ENCODE measurements at regions not wholly inside any gene's neighbourhood (a gene's known extent, or its start where the extent isn't known, plus 50 kb on each side); places are given as distances from the start of the nearest gene placed in this dataset.
A peak's percentile ranks its signal among the peaks of the same experiment; 100 is the strongest.
"Not testable (repeated sequence)": the region's sequence is repeated elsewhere in the genome, so short reads cannot be mapped to it uniquely, and the experiment has no call there.

- no peaks in the 10 kb centered on the region for H3K27me3 ChIP-seq (ENCODE audit: insufficient read depth, insufficient read length)
- peak; percentile 8 for DNase-seq (ENCODE audit: low read depth, low spot score)
- no peaks in the 10 kb centered on the region for H3K4me1 ChIP-seq (ENCODE audit: insufficient read depth, insufficient read length)
- peaks cover 17% of the 10 kb centered on the region; the same call in 1 of the 2 replicates for H3K9me3 ChIP-seq (ENCODE audit: insufficient read depth, low read length)
- no peak overlapping the region for H3K9ac ChIP-seq (ENCODE audit: insufficient read length, low read depth)
- H3K4me3 ChIP-seq (ENCODE audit: insufficient read length, low read depth), result no peak overlapping the region
- TF ChIP-seq SUZ12 (IDR thresholded peaks at IDR 0.05; ENCODE audit: extremely low read depth, insufficient read depth, insufficient read length) (no peak), YY1 (IDR thresholded peaks at IDR 0.05; ENCODE audit: insufficient read depth, insufficient read length) (no peak), ZNF274 (IDR thresholded peaks at IDR 0.05; ENCODE audit: low read depth, low read length) (no peak)
- H3K36me3 ChIP-seq (ENCODE audit: insufficient read depth, insufficient read length, low read length), result no peaks in the 10 kb centered on the region
These were observed 306.5 kb downstream of the MAGEB5 start for GRCh38 chrX:26522501-26522900.

GRCh38 chrX:26511589-26512363 is 295.8 kb downstream of the MAGEB5 start:
- TF ChIP-seq ZNF274 (IDR thresholded peaks at IDR 0.05; ENCODE audit: low read depth, low read length) (no peak), SUZ12 (IDR thresholded peaks at IDR 0.05; ENCODE audit: extremely low read depth, insufficient read depth, insufficient read length) (no peak), YY1 (IDR thresholded peaks at IDR 0.05; ENCODE audit: insufficient read depth, insufficient read length) (no peak)
- H3K4me1 ChIP-seq (ENCODE audit: insufficient read depth, insufficient read length), result no peaks in the 10 kb centered on the region
- H3K36me3 ChIP-seq (ENCODE audit: insufficient read depth, insufficient read length, low read length), result no peaks in the 10 kb centered on the region
- no peaks in the 10 kb centered on the region for H3K27me3 ChIP-seq (ENCODE audit: insufficient read depth, insufficient read length)
- no peak overlapping the region for H3K9ac ChIP-seq (ENCODE audit: insufficient read length, low read depth)
- no peaks in the 10 kb centered on the region for H3K9me3 ChIP-seq (ENCODE audit: insufficient read depth, low read length)
- no peak for DNase-seq (ENCODE audit: low read depth, low spot score)
- no peak overlapping the region for H3K4me3 ChIP-seq (ENCODE audit: insufficient read length, low read depth)

GRCh38 chrX:26470941-26471340 is 255.0 kb downstream of the MAGEB5 start:
- H3K36me3 ChIP-seq (ENCODE audit: insufficient read depth, insufficient read length, low read length), result no peaks in the 10 kb centered on the region
- H3K4me1 ChIP-seq (ENCODE audit: insufficient read depth, insufficient read length), result no peaks in the 10 kb centered on the region
- TF ChIP-seq SUZ12 (IDR thresholded peaks at IDR 0.05; ENCODE audit: extremely low read depth, insufficient read depth, insufficient read length), result no peak
- TF ChIP-seq ZNF274 (IDR thresholded peaks at IDR 0.05; ENCODE audit: low read depth, low read length), result no peak
- TF ChIP-seq YY1 (IDR thresholded peaks at IDR 0.05; ENCODE audit: insufficient read depth, insufficient read length), result no peak
- H3K4me3 ChIP-seq (ENCODE audit: insufficient read length, low read depth), result no peak overlapping the region
- no peak for DNase-seq (ENCODE audit: low read depth, low spot score)
- no peaks in the 10 kb centered on the region for H3K27me3 ChIP-seq (ENCODE audit: insufficient read depth, insufficient read length)
- 0 out of 2 replicates have a peak, but pooled peaks cover 6% of the 10 kb centered on the region for H3K9me3 ChIP-seq (ENCODE audit: insufficient read depth, low read length)
- H3K9ac ChIP-seq (ENCODE audit: insufficient read length, low read depth), result no peak overlapping the region

- no peak overlapping the region for H3K9ac ChIP-seq (ENCODE audit: insufficient read length, low read depth)
- H3K4me3 ChIP-seq (ENCODE audit: insufficient read length, low read depth), result no peak overlapping the region
- no peak for TF ChIP-seq YY1 (IDR thresholded peaks at IDR 0.05; ENCODE audit: insufficient read depth, insufficient read length)
- TF ChIP-seq ZNF274 (IDR thresholded peaks at IDR 0.05; ENCODE audit: low read depth, low read length), result no peak
- TF ChIP-seq SUZ12 (IDR thresholded peaks at IDR 0.05; ENCODE audit: extremely low read depth, insufficient read depth, insufficient read length), result no peak
- no peak for DNase-seq (ENCODE audit: low read depth, low spot score)
- H3K9me3 ChIP-seq (ENCODE audit: insufficient read depth, low read length), result 0 out of 2 replicates have a peak, but pooled peaks cover 6% of the 10 kb centered on the region
- no peaks in the 10 kb centered on the region for H3K36me3 ChIP-seq (ENCODE audit: insufficient read depth, insufficient read length, low read length)
- H3K4me1 ChIP-seq (ENCODE audit: insufficient read depth, insufficient read length), result no peaks in the 10 kb centered on the region
- H3K27me3 ChIP-seq (ENCODE audit: insufficient read depth, insufficient read length), result no peaks in the 10 kb centered on the region
These were observed 250.4 kb downstream of the MAGEB5 start for GRCh38 chrX:26466387-26466786.

- no peak for DNase-seq (ENCODE audit: low read depth, low spot score)
- H3K36me3 ChIP-seq (ENCODE audit: insufficient read depth, insufficient read length, low read length), result no peaks in the 10 kb centered on the region
- H3K9ac ChIP-seq (ENCODE audit: insufficient read length, low read depth), result no peak overlapping the region
- H3K27me3 ChIP-seq (ENCODE audit: insufficient read depth, insufficient read length), result no peaks in the 10 kb centered on the region
- H3K4me1 ChIP-seq (ENCODE audit: insufficient read depth, insufficient read length), result no peaks in the 10 kb centered on the region
- no peak overlapping the region for H3K4me3 ChIP-seq (ENCODE audit: insufficient read length, low read depth)
- no peaks in the 10 kb centered on the region for H3K9me3 ChIP-seq (ENCODE audit: insufficient read depth, low read length)
- TF ChIP-seq SUZ12 (IDR thresholded peaks at IDR 0.05; ENCODE audit: extremely low read depth, insufficient read depth, insufficient read length) (no peak), YY1 (IDR thresholded peaks at IDR 0.05; ENCODE audit: insufficient read depth, insufficient read length) (no peak), ZNF274 (IDR thresholded peaks at IDR 0.05; ENCODE audit: low read depth, low read length) (no peak)
These were observed 229.3 kb downstream of the MAGEB5 start for GRCh38 chrX:26445288-26445687.

GRCh38 chrX:26444417-26444816 is 228.4 kb downstream of the MAGEB5 start:
- H3K9ac ChIP-seq (ENCODE audit: insufficient read length, low read depth); DNase-seq (ENCODE audit: low read depth, low spot score); H3K9me3 ChIP-seq (ENCODE audit: insufficient read depth, low read length); H3K36me3 ChIP-seq (ENCODE audit: insufficient read depth, insufficient read length, low read length); H3K4me3 ChIP-seq (ENCODE audit: insufficient read length, low read depth); H3K4me1 ChIP-seq (ENCODE audit: insufficient read depth, insufficient read length); H3K27me3 ChIP-seq (ENCODE audit: insufficient read depth, insufficient read length): not testable (repeated sequence)

GRCh38 chrX:26442340-26442739 is 226.4 kb downstream of the MAGEB5 start:
- Histone ChIP-seq H3K9me3 (ENCODE audit: insufficient read depth, low read length) (no peaks in the 10 kb centered on the region), H3K9ac (ENCODE audit: insufficient read length, low read depth) (no peak overlapping the region), H3K4me3 (ENCODE audit: insufficient read length, low read depth) (no peak overlapping the region), H3K4me1 (ENCODE audit: insufficient read depth, insufficient read length) (no peaks in the 10 kb centered on the region), H3K27me3 (ENCODE audit: insufficient read depth, insufficient read length) (no peaks in the 10 kb centered on the region), H3K36me3 (ENCODE audit: insufficient read depth, insufficient read length, low read length) (no peaks in the 10 kb centered on the region)
- DNase-seq (ENCODE audit: low read depth, low spot score), result peak; percentile 16
- no peak for TF ChIP-seq ZNF274 (IDR thresholded peaks at IDR 0.05; ENCODE audit: low read depth, low read length)

All from NT2/D1 (cell line).